ENCODE measurements at regions not wholly inside any gene's neighbourhood (a gene's known extent, or its start where the extent isn't known, plus 50 kb on each side); places are given as distances from the start of the nearest gene placed in this dataset.
"Not testable (repeated sequence)": the region's sequence is repeated elsewhere in the genome, so short reads cannot be mapped to it uniquely, and the experiment has no call there.

DNA sequence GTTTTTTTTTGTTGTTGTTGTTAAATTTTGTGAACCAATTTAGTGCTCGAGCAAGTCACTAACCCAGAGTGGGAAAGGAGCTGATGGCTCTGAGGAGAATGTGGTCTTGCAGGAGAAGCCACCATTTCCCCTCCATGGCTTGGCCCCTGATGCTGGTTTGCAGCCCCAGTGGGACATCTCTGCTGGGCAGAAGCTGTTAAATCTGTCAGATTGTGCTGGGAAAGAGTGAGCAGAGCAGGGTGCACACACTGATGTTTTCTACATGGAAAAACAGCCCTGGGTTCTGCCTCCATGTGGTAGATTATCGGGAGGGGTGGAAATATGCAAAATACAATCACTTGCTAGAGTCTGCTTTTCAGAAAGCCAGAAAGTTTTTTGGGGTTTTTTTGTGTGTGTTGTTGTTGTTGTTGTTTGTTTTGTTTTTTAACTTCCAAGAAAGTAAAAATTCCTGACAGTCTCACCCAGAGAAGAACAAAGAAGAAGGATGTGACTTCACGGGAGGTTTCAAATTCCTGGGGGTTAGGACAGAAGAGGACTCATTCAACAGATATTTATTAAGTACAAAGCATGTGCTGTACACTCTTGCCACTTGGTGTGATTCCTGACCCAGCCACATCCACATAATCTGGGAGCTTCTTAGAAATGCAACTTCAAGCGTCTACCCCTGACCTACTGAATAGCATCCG is 133.7 kb downstream of the FOXB1 start:
- DNase-seq (ENCODE audit: low spot score) = no peak

DNA sequence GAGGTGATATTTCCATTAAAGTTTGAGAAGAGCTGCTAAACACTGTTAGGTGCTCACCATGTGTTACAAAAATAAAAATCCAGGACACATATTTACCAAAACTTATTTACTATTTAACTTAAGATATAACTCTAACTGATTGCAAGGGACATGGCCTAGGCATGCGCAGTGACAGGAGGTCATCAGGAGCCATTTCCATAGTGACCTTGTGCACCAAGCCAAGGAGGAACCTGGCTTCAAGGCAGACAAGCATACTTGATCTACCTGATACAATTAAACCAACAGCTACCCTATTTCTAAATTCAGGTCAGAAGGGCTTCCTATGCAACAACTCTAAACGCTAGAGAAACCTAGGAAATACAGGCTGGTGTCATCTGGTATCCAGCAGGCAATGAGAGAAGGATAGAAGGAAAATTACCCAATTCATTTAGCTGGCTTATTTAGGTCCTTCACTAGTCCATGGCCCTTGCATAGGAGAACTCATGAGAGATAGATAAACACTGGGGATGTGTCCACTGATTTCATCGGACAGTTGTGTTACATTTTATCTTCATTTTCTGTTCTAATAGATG is 134.4 kb downstream of the FOXB1 start:
- DNase-seq (ENCODE audit: low spot score) = no peak

DNA sequence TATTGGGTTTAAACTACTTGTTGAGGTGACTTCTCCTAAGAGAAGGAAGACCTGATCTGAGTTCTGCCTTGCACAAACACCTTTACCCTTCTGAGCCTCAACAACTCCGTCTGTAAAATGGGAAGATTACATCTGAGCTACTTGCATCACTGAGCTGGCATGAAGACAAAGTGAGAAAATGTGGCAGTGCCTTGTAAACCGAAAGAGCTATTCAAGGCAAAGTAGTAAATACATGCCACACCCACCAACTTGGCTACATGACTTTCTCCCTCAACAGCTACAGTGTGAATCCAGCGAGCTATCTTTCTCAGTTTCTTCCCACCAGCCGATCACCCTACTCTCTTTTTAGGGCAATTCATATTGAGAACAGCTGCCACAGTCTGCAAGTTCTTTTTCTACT is 148.3 kb downstream of the FOXB1 start:
- DNase-seq (ENCODE audit: low spot score) = no peak

DNA sequence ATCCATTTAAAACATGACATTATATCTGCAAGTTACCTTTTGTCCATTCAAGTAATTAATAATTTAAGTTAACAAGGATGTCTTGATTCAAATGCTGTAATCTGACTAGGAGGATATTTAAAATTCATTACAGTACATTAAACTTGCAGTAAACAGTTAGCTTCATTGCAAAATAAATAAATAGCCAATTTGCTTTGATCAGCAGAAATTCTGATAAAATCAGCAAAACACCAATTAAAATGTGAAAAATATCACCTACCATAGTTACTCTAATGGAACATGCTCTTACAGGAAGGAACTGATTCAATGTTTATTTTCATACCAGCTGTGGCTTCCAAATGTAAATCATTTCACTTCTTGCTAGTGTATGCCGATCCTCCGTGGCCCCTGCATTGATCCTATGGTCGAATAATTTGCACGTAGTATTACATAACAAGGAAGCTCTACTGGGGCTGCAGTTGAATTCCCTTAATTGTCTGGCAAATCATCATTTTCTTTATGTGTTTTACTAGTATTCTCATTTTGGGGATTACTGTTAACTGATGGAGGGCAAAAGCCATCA is 150.7 kb downstream of the FOXB1 start:
- no peak for DNase-seq (ENCODE audit: low spot score)

DNA sequence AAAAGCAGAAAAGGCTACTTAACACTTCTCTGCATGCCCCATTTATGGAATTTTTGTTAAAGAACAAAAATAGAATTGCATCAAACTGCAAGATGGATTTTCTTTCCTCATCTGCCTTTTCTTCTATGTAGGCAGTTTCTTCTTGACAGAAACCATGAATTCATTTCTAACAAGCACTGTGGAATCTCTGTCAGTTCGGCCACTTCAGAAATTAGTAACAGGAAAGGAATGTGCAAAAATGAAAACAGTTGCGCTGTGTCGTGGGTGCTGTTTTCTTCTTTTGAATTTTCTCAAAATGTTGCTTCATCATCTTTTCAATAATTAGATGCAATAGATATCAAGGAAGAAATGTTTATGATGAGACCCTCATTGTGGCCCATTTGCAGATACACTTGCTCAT is 151.6 kb downstream of the FOXB1 start:
- DNase-seq (ENCODE audit: low spot score) = no peak

DNA sequence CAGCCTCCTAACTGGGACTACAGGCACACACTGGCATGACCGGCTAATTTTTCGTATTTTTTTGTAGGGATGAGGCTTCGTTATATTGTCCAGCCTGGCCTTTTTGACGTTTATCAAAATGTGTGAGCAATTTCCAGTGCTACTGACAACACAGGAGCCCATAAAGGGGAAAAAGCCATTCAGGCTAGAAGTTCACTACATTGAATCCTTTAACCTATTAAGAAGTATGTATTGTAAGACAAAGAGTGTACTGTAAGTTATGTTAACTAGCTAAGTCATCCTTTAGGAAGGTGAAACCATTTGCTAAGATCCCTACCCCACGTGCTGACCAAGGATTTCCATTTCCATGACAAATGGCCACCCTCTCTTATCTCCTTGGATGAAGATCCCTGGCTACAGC is 156.8 kb downstream of the FOXB1 start:
- DNase-seq (ENCODE audit: low spot score) = peak; percentile 19

DNA sequence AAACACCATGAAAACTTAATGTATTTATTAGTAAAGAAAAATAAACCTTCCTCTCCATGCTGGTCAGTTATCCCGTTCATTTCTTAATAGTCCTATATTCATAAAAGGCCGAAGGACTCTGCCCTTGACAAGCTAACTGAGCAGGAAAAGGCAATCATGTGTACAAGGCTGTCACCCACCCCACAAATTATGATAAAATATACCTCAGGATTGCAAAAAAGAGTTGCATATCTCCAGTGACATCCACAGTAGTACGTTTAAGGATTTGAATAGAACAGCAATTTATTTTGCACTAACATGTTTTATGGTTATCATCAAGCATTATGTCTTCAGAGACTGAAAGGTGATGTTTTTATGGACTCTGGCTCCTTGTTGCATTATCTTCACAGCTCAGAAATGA is 157.6 kb downstream of the FOXB1 start:
- no peak for DNase-seq (ENCODE audit: low spot score)

DNA sequence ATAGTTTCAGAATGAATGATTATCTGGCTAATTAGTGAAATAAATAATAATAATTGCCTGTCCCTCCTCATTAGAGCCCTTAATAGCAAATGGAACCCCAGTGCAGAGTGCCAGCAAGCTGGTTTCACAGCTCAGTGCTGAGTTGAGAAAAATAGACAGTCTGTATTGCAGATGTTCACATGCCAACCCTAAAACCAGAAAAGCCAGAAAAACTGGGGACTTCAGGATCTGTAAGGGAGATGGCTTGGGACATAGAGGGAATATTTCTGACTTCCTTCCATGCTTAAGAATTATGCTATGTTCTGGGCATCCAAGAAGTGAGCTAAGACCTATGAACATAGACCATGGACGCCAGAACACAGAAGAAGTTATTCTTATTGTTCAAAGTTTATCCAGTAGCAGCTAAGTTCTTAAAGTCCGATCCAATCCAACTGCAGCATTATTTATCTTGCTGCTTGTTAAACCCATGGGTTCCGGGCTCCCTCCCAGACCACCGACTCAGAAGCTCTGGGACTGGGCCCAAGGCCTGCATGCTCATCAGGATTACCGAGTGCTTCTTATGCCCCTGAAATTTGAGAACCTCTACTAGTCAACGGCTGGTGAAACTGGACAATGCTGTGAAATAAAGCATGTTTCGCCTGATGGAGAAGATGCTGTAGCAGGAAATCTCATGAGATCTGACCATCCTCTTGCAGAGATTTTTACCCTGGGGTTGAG is 158.3 kb downstream of the FOXB1 start:
- DNase-seq (ENCODE audit: low spot score) = no peak

DNA sequence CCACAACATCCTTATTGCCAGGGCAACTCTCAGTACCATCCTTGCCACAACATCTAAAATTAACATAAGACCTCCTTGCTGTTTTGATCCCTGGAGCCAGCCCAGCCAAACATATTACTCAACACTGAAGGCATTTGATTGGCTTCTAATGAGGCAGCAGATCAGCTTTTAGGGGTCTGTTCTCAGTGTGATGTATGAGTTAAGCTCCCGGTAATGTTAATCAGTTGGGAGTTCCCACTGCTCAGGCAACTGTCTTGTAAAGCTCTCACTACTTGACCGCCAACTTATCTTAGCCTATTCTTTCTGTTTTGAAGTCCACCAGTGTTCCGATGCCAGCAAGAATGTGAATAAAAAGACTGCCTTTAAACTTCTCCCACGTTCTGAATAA is 158.9 kb downstream of the FOXB1 start:
- DNase-seq (ENCODE audit: low spot score) = no peak

DNA sequence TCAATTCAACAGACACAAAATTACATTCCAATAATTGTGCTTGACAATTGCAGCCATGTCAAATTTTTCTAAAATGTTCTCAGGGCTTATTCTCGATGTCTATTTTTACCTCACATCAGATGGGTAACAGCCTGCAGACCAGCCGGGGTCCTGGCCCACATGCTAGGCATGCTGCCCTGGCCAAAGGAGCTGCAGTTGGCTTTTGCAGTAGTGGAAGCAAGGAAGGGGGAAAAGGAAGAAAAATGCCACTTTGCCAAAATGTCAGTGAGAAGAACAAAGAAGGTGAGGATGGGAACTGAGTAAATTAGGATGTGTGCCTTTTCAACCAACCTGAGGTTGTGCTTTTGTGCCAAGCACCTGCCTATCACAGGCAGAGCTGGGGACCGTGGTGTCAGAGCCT is 161.0 kb downstream of the FOXB1 start:
- no peak for DNase-seq (ENCODE audit: low spot score)

DNA sequence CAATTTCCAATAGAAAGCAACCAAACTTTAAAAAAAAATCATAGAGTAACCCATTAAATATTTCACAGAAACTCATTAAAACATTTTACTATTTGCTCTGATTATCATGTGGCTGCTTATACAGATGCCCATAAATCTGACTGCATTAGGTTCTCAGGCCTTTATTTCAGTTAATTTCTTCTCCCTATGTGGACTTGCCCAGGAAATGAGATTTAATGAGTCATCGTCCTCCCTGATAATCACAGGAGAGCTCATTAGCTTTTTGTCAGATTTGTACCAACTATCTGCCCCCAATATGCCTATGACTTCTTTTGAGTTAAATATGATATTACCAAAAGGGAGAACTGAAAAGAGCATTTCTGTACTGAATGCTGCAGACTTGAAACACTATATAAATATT is 168.0 kb downstream of the FOXB1 start:
- no peak for DNase-seq (ENCODE audit: low spot score)

DNA sequence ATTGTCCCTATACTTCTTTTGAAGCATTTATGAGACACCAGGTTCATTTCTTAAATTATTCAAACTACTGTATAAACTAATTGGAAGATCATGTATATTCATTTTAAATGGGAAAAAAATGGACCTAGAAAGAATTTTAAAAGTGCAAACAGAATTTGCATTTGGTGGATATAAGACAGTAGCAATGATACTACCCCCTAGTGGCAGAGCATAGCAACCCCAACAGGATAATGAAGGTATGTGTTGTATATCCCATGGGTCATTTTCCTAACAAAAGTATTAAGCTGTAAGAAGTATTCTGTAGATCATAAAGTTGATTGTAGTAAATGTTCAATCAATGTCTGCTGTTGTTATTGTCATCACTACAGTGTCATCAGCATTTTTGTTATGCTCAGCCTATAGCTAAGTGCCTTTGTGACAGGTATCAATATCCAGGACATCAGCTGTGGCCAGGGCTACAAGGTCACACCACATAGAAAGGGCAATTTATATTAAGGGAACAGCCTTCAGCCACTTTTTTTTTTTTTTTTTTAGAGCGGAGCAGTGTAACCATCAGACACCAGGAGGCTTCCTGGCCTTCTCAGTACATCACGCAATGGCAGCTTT is 175.8 kb downstream of the FOXB1 start:
- peak; percentile 46 for DNase-seq (ENCODE audit: low spot score)

DNA sequence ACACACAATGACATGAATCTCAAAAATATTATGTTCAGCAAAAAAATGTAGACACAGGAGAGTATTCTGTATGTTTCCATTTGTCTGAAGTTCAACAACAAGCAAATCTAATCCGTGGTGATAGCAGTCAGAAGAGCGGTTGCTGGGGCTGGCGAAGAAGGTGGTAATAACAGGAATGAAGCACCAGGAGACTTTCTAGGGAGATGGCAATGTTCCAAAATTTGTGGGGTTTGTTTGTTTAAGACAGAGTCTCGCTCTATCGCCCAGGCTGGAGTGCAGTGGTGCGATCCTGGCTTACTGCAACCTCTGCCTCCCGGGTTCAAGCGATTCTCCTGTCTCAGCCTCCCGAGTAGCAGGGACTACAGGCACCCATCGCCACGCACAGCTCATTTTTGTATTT is 177.8 kb downstream of the FOXB1 start:
- DNase-seq (ENCODE audit: low spot score) = not testable (repeated sequence)

DNA sequence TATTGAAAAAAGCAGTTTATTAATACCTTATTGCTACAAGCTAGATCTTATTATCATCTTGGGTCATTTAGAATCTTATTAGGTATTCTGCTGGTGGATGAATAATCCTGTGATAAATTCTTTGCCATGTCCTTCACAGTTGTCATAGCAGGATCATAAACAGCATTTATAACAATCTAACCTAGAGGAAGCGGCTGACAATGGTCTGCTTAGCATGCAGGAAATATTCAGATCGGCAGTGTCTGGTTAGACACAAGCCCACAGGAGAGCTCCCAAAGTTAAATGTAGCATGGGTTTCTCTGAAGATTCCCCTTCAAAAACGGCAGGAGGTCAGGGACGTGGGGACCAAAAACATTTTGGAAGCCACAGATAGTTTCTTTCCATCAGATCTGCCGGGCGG is 179.3 kb downstream of the FOXB1 start:
- no peak for DNase-seq (ENCODE audit: low spot score)

DNA sequence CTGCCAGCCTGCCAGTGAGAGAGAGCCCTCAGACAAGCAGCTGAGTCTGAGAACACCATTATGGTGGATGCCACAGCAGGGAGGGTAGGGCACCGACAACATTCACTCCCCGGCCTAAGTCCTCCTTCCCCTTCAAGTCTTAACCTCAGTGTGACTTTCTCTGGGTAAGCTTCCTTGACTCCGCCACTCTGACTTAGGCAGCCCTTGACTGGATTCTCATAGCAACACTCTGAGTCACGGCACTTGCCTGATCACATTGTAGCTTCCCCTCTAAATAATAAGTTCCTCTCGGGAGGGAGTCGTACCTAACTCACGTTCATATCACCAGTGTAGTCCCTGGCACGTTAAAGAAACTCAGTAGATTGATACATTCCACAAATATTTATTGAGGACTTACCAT is 180.5 kb downstream of the FOXB1 start:
- no peak for DNase-seq (ENCODE audit: low spot score)

DNA sequence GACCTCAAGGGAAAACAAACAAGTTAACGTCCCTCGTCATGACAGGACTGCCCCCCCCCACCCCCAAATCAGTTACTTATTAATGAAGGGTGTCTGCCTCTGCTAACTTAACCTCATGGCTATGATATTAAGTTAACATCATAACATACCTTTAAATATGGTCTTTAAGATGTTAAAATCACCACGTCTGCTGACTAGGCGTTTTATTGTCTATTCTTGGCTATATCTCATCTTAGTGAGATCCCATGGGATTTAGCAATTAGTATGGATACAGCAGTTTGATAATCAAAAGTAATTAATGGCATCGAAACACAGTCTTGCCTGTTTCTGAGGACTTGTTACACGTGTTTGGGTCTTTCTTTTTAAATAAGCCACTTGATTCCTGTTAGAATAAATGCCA is 186.9 kb downstream of the FOXB1 start:
- DNase-seq (ENCODE audit: low spot score) = no peak

DNA sequence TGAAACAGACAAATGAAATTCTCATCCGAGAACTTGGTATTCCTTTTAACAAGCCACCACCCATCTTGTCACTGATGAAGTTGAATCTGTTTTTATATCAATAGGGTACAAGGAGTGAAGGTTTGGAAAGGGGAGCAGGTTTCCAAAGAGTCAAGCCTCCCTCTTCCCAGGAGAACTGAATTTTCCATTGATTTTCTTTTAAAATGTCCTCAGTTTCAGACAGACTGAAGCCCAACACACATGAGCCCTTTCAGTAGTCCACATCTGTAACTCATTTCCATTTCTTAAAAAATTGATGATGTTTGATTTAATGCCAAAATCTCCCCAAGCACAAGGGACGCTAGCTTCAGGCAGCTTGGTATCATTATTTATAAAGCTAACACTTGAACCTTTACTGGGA is 187.7 kb downstream of the FOXB1 start:
- no peak for DNase-seq (ENCODE audit: low spot score)

DNA sequence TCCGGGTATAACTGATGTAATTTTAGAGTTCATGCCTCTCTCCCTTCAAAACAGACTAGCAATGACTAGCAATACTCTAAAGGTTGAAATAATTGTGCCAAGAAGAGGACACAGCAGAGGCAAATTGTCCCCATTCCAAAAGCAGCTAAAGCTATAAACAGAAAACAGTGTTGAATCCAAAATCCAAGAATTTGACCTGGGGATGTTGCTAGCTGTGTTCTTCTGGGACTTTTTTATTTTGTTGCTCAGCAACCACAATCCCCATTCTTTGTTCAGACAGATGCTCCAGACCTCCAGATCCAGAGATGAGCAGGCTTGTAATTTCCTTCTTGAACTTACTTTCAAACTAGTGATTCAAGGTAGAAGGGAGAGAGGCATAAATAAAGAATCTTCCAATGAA is 191.5 kb downstream of the FOXB1 start:
- no peak for DNase-seq (ENCODE audit: low spot score)

DNA sequence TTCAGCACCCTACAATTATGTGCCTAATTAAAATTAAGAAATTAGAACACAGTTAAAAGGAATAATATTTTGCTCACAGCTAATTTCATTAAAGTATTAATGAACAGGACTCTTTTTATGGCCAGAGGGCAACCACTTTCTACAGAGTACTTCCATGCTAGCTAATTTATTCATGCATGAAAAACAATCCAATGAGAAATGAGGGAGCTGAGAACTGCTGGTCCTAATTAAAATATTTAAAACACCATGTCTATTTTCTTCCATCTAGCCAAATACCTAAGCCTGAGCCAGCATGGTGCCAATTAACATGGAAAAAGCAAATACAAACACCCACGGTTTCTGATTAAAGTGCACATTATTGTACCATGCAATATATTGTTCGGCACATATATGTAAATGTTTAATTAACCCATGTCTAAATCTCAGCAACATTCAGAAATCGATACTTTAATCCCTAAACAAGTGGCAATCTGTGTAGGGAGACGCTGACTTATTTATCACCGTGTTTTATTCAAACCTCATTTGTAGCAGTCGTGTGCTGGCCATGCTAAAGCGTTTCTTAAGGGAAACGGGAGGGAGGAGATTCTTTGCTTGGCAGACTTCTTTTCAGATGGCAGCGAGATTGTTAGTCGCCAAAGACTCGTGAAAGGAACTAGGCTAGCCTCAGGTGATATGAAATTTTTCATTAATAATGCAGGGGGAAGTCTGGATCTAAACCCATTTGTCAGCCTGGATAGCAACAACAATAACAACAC is 193.5 kb downstream of the ANXA2 start:
- DNase-seq (ENCODE audit: low spot score) = no peak

DNA sequence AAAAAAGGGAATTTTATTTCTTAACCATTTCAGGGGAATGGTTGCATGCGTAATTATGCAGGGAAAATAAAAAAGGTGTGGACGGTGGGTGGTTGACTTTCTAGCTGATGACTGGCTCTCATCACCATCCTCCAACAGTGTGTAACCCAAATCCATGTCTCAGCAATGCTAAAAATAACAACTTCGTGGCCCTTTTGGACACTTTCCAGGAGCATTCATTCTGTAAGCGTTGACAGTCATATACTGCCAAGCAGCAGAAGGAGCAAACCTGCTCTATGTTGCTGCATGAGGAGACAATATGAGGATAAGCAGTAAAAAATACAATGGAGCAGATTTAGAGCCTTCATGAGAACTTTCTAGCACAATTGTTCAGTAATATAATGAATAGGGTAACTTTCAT is 189.1 kb downstream of the ANXA2 start:
- DNase-seq (ENCODE audit: low spot score) = no peak

DNA sequence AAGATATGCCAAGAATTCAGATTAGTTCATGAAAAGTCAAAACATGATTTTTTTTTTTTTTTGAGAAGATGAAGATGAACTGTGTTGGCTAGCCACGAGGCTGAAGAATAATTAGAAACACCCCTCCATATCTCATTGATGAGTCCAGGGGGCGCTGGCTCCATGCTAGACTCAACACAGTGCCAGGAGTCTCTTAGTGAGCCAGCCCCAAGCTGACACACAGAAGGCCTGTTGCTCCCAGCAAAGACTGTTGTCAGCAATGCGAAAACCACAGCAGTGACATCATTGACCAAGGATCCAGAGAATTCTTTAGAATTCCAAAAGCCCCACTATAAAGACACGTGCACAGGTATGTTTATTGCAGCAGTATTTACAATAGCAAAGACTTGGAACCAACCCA is 185.2 kb downstream of the ANXA2 start:
- no peak for DNase-seq (ENCODE audit: low spot score)

DNA sequence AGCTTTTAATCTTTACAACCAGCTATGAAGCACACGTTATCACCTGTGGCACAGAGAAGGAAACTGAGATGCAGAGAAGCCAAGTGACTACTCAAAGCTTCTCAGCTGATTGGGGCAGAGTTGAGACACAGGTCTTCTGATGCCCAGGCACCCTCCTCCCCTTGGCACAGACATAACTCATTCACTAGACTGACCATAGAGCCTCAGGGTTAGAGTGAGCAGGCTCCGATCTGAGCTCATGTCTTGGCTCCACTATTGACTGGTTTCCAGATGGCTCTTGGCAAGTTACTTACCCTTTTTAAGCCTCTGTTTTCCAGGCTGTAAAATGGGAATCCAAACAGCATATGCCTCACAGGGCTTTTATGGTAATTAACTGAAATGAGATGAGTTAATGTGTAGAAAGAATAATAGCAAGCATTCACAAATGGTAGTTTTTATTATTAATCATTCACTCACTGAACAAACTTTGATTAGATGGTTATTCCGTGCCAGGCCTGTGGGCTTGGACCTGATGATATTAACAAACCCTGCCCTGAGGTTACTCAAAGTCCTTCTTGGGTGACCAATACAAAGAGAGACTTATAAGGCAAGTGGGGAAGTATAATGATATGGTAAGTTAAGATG is 184.3 kb downstream of the ANXA2 start:
- DNase-seq (ENCODE audit: low spot score) = no peak

All from iPS-NIHi11 (cell line).